Eye (tissue), 1 donor: ENCODE measurements at regions not wholly inside any gene's neighbourhood (a gene's known extent, or its start where the extent isn't known, plus 50 kb on each side); places are given as distances from the start of the nearest gene placed in this dataset.

ENCODE experiments used
- DNase-seq: peaks from one replicate; pipeline ENCODE4 v3.0.0-alpha.2; 2015

DNA sequence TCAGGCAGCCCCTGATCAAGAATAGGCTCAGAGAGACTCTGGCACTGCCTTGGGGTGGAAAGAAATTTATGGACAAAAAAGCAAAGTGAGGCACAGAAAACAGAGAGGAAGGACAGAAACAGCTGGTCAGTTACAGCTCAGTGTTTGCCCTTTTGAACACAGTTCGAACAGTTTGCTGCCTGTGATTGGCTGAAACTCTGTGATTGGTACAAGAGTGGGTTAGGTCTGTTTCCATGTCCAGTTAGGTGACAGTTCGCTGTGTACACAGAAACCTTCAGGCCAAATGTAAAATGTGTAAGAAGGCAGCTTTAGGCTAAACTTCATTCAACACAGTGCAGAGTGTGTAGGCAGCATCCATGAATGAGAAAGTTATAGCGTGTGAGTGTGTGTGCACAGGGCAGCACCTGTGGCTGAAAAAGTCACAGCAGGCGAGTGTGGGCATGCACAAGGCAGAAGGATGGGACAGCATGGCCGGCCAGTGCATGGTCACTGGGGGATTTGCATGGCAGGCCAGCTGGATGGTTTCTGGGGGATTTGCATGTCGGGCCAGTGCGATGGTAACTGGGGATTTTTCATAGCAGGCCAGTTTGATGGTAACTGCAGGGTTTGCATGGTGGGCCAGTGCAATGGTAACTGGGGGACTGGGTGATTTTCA is 75.4 kb upstream of the FRMD1 start:
- DNase-seq, result no peak

DNA sequence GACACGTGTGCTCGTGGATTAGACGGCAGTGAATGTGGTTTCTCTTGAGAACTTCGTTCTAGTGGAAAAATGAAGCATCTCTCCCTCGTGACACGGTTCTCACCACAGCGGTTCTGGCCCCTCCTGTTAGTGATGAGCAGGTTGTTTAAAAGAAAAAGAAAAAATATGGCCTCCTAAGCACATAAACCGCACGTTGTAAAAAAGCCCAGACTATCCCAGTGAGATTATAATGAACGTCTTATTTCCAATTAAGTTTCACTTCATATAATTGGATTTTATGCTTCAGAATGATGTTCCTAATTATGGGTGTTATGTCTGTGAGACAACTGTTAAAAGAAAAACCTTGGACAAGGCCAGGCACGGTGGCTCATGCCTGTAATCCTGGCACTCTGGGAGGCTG is 74.5 kb upstream of the FRMD1 start:
- DNase-seq, result no peak

DNA sequence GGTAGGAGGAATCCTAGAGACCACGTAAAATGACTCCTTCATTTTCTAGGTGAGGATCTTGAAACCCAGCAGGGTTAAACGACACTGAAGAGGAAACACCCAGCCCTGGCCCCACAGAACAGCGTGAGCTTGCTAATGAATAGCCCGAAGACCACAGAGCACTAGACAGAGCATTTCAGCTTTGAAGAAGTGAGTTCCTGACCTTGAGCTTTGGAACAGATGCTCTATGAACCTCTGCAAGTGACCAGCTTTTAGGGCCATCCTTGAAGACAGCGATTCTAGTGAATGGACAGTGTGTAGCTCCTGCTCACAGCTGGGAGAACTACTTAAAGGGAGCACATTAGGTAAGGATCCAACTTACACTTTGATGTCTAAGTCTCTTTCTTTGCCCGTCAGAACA is 74.0 kb upstream of the FRMD1 start:
- no peak for DNase-seq

- no peak for DNase-seq
Measured at GRCh38 chr6:168152306-168152963, 73.4 kb upstream of the FRMD1 start.

DNA sequence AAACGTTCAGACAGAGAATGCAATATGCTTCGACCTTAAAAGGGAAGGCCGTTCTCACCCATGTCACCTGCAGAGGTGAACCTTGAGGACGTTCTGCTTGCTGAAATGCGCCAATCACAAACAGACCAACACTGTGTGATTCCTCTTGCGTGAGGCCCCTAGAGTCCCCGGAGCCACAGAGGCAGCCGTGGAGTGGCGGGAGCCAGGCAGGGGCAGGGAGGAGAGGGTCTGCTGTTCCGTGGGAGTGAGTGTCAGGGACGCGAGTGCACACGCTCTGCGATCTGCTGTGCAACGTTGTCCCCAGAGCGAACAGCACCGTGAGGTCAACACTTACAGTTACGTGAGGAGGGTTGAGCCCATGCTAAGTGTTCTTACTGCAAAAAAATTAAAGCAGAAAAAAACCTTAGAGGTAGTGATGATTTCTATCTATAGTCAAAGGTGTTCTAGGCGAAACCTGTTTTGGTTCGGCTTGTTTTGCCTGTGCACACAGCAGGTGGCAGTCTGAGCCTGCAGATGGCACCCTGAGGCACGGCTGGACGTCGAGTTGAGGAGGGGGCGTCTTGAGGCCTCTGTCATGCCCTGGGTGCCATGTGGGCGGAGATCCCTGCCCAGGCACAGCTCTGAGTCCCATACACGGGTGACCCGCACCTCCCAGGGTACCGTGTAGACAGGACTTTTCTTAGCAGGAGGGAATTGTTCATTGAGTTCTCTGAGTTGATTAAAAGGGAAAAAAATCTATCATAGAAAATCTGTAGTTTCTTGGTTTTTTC is 71.7 kb upstream of the FRMD1 start:
- DNase-seq, result peak; percentile 72

- DNase-seq, result no peak
Measured at GRCh38 chr6:168149015-168149414, 70.0 kb upstream of the FRMD1 start.

DNA sequence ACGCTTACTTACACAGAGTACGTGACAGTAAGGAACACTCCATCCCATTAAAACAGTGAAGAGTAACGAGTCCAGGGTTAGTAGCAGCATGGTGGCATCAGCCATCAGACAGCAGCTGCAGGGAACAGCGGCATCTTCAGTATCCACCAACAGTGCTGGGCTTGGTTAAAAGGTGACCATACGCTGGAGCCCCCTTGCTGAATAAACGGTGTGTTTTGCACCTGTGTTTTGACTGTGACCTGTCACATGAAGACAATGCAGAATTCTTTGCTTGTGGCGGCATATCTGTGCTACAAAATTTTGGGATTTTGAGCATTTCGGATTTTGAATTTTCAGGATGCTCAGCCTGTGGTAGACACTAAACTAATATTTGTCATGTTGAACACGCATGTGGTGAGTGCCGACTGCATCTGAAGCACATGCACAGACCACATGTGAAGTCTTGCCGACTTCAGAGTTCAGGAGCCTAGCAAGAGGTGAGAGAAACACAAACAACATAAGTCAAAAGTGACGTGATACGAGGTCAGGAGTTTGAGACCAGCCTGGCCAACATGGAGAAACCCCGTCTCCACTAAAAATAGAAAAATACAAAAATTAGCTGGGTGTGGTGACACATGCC is 69.3 kb upstream of the FRMD1 start:
- no peak for DNase-seq

- peak; percentile 68 for DNase-seq
Measured at GRCh38 chr6:168147205-168147738, 68.3 kb upstream of the FRMD1 start.

DNA sequence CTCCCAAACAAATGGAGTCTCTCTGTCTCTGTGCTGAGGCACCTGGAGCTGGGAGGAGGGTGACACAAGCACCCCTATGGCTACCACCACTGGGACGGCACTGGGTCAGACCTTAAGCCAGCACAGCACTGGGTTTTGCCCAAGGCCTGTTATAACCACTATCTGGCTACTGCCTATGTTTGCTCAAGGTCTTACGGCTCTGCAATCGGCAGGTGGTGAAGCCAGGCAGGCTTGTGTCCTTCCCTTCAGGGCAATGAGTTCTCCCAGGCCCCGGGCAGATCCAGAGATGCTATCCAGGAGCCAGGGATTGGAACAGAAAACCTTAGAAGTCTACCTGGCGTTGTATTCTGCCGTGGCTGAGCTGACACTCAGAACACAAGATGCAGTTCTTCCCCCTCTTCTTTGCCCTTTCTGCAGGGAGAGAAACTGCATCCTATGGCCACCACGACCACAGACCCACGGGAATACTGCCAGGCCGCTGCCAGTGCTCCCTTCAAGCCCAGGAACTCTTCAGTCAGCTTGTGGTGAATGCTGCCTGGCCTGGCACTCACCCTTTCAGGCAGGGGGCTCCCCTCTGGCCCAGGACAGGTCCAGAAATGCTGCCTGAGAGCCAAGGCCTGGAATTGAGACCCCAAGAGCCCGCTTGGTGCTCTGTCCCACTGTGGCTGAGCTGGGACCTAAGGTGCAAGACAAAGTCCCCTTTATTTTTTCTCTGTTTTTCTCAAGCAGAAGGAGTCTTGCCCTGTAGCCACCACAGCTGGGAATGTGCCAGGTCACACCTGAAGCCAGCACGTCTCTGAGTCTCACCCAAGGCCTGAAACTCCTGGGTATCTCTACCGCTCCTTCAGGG is 67.0 kb upstream of the FRMD1 start:
- no peak for DNase-seq

DNA sequence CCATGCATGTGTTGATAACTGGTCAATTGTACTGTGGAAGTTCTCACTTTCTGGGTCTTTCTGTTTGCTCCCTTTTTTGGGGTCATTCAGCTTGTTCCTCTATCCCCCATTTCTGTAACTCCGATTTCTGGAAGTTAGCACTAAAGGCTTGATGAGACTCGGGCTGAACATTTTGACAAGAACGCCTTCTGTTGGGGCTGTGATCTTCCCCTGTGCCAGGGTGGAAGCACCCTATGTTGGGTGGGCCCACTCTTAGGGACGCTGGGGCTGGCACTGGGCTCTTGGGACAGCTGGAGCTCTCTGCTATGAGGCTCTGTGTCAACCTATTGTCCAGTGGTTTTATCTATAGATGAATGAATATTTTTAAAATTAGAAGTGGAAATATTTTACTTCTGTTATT is 60.1 kb upstream of the FRMD1 start:
- DNase-seq, result no peak

DNA sequence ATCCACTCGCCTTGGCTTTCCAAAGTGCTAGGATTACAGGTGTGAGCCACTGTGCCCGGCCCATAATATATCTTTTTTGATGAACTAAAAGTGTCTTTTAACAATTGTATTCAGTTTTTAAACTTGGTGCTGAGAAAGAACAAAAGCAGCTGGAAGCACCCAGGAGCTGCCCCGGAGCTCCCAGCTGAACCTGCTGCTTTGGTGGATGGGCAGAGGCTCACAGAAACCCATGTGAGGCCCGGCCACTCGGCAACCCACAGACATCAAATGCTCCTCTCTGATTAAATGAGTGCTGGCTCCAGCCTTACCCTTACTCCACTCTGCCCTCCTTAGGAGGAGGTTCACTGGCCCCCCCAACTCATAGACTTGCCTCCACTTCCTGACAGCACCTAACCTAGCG is 59.4 kb upstream of the FRMD1 start:
- no peak for DNase-seq

DNA sequence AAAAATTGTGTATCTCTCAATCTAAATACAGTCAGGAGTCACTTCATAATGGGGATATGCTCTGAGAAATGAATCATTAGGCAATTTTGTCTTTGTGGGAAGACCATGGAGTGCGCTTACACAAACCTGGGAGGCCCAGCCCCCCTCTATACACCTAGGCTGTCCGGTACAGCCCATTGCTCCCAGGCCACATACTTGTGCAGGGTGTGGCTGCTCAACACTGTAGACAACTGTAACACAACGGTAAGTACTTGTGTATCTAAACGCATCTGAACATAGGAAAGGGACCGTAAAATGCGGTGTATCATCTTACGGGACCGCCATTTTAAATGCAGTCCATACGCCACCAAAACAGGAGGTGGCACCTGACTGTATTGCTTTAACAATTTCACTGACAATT is 58.0 kb upstream of the FRMD1 start:
- DNase-seq, result no peak

DNA sequence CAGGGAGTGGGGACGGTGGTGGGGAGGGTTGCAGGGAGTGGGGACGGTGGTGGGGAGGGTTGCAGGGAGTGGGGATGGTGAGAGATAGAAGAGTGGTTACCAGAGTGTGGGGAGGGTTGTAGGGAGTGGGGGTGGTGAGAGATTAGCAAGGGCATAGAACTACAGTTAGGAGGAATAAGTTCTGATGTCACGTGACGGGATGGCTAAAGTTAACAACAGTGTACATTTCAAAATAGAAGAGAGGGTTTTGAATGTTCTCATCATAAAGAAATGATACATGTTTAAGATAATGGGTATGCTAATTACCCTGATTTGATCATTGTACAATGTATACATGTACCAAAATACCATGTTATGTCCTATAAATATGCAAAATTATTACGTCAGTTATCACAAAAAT is 57.6 kb upstream of the FRMD1 start:
- DNase-seq, result no peak

DNA sequence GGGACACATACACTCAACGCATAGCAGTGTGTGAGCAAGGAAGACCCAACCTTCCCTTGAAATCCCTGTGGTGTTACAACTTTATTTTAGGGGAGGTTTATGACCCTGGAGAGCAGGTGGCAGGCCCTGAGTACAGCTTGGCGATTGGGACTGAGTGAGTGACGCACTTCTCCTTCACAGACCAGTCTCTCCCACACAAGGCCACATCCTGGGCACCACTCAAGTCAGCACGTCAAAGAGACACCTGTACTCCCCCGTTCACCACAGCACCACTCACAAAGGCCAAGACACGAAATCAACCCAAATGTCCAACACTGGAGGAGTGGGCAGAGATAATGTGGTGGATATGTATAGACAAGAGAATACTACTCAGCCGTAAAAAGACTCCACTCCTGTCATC is 57.0 kb upstream of the FRMD1 start:
- no peak for DNase-seq

DNA sequence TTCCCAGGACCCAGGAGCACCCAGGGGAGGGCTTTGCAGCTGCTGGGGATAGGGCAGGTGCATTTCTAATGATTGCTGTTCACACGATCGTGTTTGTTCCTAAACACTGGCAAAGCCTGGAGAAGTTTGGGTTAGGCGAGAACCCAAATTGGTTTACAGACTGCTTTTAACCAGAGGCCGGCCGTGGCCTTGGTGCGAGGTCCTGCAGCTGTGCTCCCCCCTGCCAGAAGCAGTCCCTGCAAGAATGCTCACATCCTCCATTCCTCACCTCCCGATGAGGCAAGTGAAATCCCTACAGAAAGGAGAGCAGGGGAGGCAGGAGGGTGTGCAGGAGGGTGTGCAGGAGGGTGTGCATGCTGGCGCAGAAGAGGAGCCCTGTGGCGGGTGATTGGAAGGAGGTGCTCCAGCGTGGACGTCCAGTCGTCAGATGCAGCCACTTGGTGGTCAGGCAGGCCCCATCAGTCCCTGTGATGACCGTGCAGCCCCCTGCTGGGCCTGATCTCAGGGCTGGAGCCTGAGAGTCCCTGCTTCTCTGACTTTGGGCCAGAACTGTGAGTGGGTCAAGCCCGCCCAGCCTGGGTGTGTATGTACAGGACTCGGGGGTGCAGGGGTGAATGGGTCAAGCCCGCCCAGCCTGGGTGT is 55.7 kb upstream of the FRMD1 start:
- DNase-seq, result no peak

GRCh38 chr6:168133687-168134559 is 54.9 kb upstream of the FRMD1 start:
- no peak for DNase-seq

- no peak for DNase-seq
Measured at GRCh38 chr6:168133168-168133561, 54.2 kb upstream of the FRMD1 start.

- peak; percentile 87 for DNase-seq
Measured at GRCh38 chr6:168132531-168133167, 53.6 kb upstream of the FRMD1 start.

DNA sequence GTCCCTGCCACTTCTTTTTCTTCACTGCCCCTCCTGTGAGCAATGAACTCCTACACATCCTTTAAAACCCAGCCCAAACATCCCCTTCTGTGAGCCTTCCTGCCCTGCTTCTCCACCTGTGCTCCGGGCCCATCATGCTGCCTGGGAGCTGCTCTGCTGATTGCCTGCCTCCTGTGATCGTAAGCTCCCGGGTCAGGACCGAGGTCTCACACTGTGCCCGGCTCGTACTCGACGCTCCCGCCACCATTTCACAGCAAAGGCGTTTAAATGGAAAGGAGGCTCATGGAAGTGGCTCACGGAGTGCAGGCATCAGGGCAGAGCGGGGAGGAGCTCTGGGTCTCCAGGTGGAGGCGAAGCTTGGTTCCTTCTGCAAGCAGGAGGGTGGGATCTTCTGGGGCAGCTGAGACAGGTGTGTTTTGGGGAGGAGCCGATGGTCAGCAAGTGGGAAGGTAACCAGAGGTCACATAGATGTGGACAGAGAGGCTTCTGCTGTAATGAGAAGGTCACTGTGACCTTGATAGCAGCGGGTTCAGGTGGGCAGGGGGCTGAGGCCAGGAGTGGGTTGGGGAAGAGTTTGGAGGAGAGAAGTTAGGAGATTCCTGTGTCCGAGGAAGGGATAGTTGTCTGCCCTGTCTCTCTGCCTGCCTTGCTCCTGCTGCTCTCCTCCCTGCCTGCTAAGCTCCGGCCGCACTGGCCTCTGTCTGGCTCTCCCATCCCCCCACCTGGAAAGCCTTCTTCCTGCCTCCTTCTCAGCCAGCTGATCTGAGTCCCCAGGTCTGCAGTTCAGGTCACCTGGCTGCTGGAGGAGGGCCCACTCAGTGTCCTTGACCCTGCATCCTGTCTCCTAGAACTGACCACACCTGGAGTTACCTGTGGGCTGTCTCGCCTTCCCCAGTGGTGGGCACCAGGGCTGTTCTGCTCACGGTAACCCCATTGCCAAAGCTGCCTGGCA is 52.7 kb upstream of the FRMD1 start:
- DNase-seq, result no peak
